ENCODE measurements at regions not wholly inside any gene's neighbourhood (a gene's known extent, or its start where the extent isn't known, plus 50 kb on each side); places are given as distances from the start of the nearest gene placed in this dataset.
"Not testable (repeated sequence)": the region's sequence is repeated elsewhere in the genome, so short reads cannot be mapped to it uniquely, and the experiment has no call there.

DNA sequence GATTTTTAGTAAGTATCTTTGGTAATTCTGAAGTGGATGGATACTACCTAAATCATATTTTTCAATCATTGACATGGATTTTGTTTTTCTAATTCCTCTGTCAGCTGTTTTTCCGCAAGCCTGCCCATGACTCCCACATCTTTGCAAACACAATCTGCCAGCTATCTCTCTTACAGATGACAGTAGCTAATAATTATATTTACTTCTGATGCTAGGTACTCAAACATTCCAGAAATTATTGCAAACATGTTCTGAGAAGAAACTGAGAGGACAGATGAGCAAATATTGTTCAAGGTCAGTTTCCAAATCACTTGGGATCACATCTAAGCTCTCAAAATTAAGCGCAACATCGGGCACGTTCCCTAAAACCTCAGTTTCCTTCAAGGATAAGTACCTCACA is 270.0 kb upstream of the CDH19 start:
- Histone ChIP-seq H3K27me3 (ENCODE audit: control insufficient read depth, insufficient read depth, low read length) (no peaks in the 10 kb centered on the region), H3K4me1 (ENCODE audit: control insufficient read depth, insufficient read depth, low read length) (no peaks in the 10 kb centered on the region), H3K4me3 (ENCODE audit: low read length) (no peak overlapping the region), H3K27ac (ENCODE audit: low read length) (no peak overlapping the region), H3K9me3 (replicated peaks; ENCODE audit: control insufficient read depth, low read depth, low read length) (no peaks in the 10 kb centered on the region), H3K36me3 (ENCODE audit: control insufficient read depth, insufficient read depth, low read length) (no peaks in the 10 kb centered on the region)
- DNase-seq, result no peak
- no CpG with 5 or more reads among the region's 4 CpGs for WGBS (ENCODE audit: insufficient coverage)

- Histone ChIP-seq H3K4me1 (ENCODE audit: control insufficient read depth, insufficient read depth, low read length) (no peaks in the 10 kb centered on the region), H3K4me3 (ENCODE audit: low read length) (no peak overlapping the region), H3K27ac (ENCODE audit: low read length) (no peak overlapping the region), H3K27me3 (ENCODE audit: control insufficient read depth, insufficient read depth, low read length) (no peaks in the 10 kb centered on the region), H3K9me3 (replicated peaks; ENCODE audit: control insufficient read depth, low read depth, low read length) (no peaks in the 10 kb centered on the region), H3K36me3 (ENCODE audit: control insufficient read depth, insufficient read depth, low read length) (no peaks in the 10 kb centered on the region)
- no CpG with 5 or more reads among the region's 1 CpG for whole genome bisulfite sequencing (ENCODE audit: insufficient coverage)
- DNase-seq, result peak; percentile 31
Observed at GRCh38 chr18:66872277-66872676, 268.4 kb upstream of the CDH19 start.

DNA sequence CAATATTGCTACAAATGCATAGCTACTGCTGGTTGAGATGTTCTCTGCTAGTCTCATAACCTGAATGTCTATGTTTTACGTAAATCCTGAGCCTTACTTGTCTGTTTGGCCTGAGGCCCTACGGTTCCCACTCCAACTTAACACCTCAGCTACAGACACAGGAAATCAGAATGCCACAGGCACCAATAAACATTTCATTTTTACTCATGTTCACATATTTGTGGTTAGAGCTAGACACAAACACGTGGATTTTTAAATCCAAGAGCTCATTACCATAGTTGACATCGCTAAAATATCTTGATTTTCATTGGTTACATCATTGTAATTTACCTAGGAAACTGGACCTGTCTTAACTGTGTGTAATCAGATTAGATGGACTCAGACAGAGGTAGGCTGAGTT is 263.8 kb upstream of the CDH19 start:
- Histone ChIP-seq H3K27ac (ENCODE audit: low read length) (no peak overlapping the region), H3K4me1 (ENCODE audit: control insufficient read depth, insufficient read depth, low read length) (no peaks in the 10 kb centered on the region), H3K9me3 (replicated peaks; ENCODE audit: control insufficient read depth, low read depth, low read length) (no peaks in the 10 kb centered on the region), H3K36me3 (ENCODE audit: control insufficient read depth, insufficient read depth, low read length) (no peaks in the 10 kb centered on the region), H3K4me3 (ENCODE audit: low read length) (no peak overlapping the region), H3K27me3 (ENCODE audit: control insufficient read depth, insufficient read depth, low read length) (no peaks in the 10 kb centered on the region)
- DNase-seq, result no peak
- no CpG with 5 or more reads among the region's 4 CpGs for WGBS (ENCODE audit: insufficient coverage)

DNA sequence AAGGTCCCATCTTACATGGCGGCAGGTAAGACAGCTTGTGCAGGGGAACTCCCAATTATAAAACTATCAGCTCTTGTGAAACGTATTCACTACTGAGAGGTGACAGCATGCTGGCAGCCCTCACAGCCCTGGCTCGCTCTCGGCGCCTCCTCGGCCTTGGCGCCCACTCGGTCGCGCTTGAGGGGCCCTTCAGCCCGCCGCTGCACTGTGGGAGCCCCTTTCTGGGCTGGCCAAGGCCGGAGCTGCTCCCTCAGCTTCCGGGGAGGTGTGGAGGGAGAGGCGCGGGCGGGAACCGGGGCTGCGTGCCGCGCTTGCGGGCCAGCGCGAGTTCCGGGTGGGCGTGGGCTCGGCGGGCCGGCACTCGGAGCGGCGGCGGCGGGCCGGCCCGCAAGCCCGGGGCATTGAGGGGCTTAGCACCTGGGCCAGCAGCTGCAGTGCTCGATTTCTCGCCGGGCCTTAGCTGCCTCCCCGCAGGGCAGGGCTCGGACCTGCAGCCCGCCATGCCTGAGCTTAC is 262.6 kb upstream of the CDH19 start:
- H3K4me3 ChIP-seq (ENCODE audit: low read length); H3K36me3 ChIP-seq (ENCODE audit: control insufficient read depth, insufficient read depth, low read length); DNase-seq; H3K9me3 ChIP-seq (replicated peaks; ENCODE audit: control insufficient read depth, low read depth, low read length); H3K27me3 ChIP-seq (ENCODE audit: control insufficient read depth, insufficient read depth, low read length); H3K4me1 ChIP-seq (ENCODE audit: control insufficient read depth, insufficient read depth, low read length); H3K27ac ChIP-seq (ENCODE audit: low read length): not testable (repeated sequence)
- WGBS (ENCODE audit: insufficient coverage), result 96% methylated on average over 29 of the region's 43 CpGs

DNA sequence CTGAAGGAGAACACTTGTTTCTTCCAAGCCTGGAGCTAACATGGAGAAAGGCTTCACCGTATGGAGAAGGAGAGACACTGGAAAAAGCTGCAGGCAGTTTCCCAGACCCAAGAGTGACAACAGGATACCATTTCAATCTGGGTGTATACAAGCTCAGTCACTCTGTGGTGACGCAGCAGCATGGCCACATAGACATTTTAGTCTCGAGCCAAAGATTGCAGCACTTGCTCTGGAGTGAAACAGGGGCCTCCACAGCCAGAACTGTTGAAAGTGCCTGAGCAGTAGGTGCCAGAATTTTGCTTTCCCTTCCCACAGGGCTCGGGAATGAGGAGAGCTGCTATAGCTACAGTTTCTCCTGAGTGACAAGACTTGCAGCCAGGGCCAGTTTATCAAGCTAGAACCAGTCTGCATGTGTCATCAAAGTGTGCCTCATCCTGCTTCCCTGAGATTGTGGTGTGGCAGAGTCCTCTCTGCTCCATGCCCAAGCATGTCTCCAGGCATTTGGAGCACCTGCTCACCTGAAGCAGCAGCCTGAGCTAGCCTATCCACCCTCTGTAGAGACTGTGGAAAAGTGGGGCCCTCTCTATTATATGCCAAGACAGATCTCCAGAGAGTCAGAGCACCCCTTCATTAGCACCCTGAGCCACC is 234.6 kb upstream of the CDH19 start:
- Histone ChIP-seq H3K27me3 (ENCODE audit: control insufficient read depth, insufficient read depth, low read length) (no peaks in the 10 kb centered on the region), H3K4me3 (ENCODE audit: low read length) (no peak overlapping the region), H3K36me3 (ENCODE audit: control insufficient read depth, insufficient read depth, low read length) (no peaks in the 10 kb centered on the region), H3K9me3 (replicated peaks; ENCODE audit: control insufficient read depth, low read depth, low read length) (no peaks in the 10 kb centered on the region), H3K27ac (ENCODE audit: low read length) (no peak overlapping the region), H3K4me1 (ENCODE audit: control insufficient read depth, insufficient read depth, low read length) (no peaks in the 10 kb centered on the region)
- DNase-seq, result no peak
- WGBS (ENCODE audit: insufficient coverage), result 75% methylated on average over 4 of the region's 4 CpGs

GRCh38 chr18:66833646-66834045 is 229.8 kb upstream of the CDH19 start:
- peak; percentile 17 for DNase-seq
- no peaks in the 10 kb centered on the region for H3K4me1 ChIP-seq (ENCODE audit: control insufficient read depth, insufficient read depth, low read length)

GRCh38 chr18:66826211-66826610 is 222.3 kb upstream of the CDH19 start:
- no peaks in the 10 kb centered on the region for H3K36me3 ChIP-seq (ENCODE audit: control insufficient read depth, insufficient read depth, low read length)
- H3K4me1 ChIP-seq (ENCODE audit: control insufficient read depth, insufficient read depth, low read length), result no peaks in the 10 kb centered on the region
- WGBS (ENCODE audit: insufficient coverage), result no CpG with 5 or more reads among the region's 1 CpG
- DNase-seq, result no peak
- no peak overlapping the region for H3K27ac ChIP-seq (ENCODE audit: low read length)
- no peaks in the 10 kb centered on the region for H3K27me3 ChIP-seq (ENCODE audit: control insufficient read depth, insufficient read depth, low read length)
- no peaks in the 10 kb centered on the region for H3K9me3 ChIP-seq (replicated peaks; ENCODE audit: control insufficient read depth, low read depth, low read length)
- no peak overlapping the region for H3K4me3 ChIP-seq (ENCODE audit: low read length)

More at GRCh38 chr18:66833646-66834045, 229.8 kb upstream of the CDH19 start:
- WGBS (ENCODE audit: insufficient coverage), result 64% methylated on average over 2 of the region's 4 CpGs
- Histone ChIP-seq H3K9me3 (replicated peaks; ENCODE audit: control insufficient read depth, low read depth, low read length) (no peaks in the 10 kb centered on the region), H3K4me3 (ENCODE audit: low read length) (no peak overlapping the region), H3K27me3 (ENCODE audit: control insufficient read depth, insufficient read depth, low read length) (no peaks in the 10 kb centered on the region), H3K36me3 (ENCODE audit: control insufficient read depth, insufficient read depth, low read length) (no peaks in the 10 kb centered on the region), H3K27ac (ENCODE audit: low read length) (no peak overlapping the region)

GRCh38 chr18:66825347-66825746 is 221.5 kb upstream of the CDH19 start:
- H3K9me3 ChIP-seq (replicated peaks; ENCODE audit: control insufficient read depth, low read depth, low read length), result no peaks in the 10 kb centered on the region
- no peaks in the 10 kb centered on the region for H3K36me3 ChIP-seq (ENCODE audit: control insufficient read depth, insufficient read depth, low read length)
- H3K4me3 ChIP-seq (ENCODE audit: low read length), result no peak overlapping the region
- WGBS (ENCODE audit: insufficient coverage), result no CpG with 5 or more reads among the region's 3 CpGs
- no peak for DNase-seq
- no peak overlapping the region for H3K27ac ChIP-seq (ENCODE audit: low read length)
- H3K27me3 ChIP-seq (ENCODE audit: control insufficient read depth, insufficient read depth, low read length), result no peaks in the 10 kb centered on the region
- H3K4me1 ChIP-seq (ENCODE audit: control insufficient read depth, insufficient read depth, low read length), result no peaks in the 10 kb centered on the region

DNA sequence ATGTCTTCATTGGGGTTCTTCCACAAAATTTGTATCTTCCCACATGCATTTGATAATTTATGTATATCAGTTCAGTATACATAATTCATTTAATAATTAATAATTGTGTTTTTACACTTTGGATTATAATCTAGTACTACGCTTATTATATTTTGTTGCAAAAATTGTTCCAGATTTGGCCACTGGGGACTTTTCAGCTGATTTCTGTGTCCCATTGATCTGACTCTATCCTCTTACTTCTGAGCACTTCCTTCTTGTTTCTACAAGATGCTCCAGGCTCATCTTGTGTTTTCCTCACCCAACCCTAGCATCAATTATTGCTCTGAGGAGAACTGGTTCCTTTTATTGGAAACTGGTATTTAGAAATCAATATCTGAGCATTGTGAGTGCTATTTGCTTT is 215.3 kb upstream of the CDH19 start:
- no peaks in the 10 kb centered on the region for H3K36me3 ChIP-seq (ENCODE audit: control insufficient read depth, insufficient read depth, low read length)
- H3K9me3 ChIP-seq (replicated peaks; ENCODE audit: control insufficient read depth, low read depth, low read length), result no peaks in the 10 kb centered on the region
- no peak for DNase-seq
- H3K27ac ChIP-seq (ENCODE audit: low read length), result no peak overlapping the region
- H3K27me3 ChIP-seq (ENCODE audit: control insufficient read depth, insufficient read depth, low read length), result no peaks in the 10 kb centered on the region
- no peak overlapping the region for H3K4me3 ChIP-seq (ENCODE audit: low read length)
- H3K4me1 ChIP-seq (ENCODE audit: control insufficient read depth, insufficient read depth, low read length), result no peaks in the 10 kb centered on the region
- WGBS (ENCODE audit: insufficient coverage), result no CpG with 5 or more reads among the region's 1 CpG

DNA sequence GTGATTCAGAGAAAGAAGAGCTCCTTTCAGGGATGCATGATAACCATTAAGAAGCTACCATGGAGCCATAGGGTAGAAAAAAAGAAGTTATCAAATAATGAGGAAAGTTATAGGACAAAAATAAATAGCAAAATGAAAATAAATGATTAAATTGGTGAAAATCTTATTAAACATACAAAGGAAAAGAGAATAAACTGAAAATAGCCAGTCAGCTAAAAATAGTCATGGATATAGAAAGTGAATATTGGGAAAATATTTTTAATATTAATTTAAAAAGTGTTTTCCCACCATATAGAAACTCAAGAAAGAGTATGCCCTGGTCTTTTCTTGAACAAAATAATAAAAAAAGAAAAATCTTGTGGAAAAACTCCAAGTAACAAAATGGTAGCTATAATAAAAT is 209.2 kb upstream of the CDH19 start:
- H3K27ac ChIP-seq (ENCODE audit: low read length), result no peak overlapping the region
- no peaks in the 10 kb centered on the region for H3K36me3 ChIP-seq (ENCODE audit: control insufficient read depth, insufficient read depth, low read length)
- no peaks in the 10 kb centered on the region for H3K27me3 ChIP-seq (ENCODE audit: control insufficient read depth, insufficient read depth, low read length)
- DNase-seq, result no peak
- no peaks in the 10 kb centered on the region for H3K4me1 ChIP-seq (ENCODE audit: control insufficient read depth, insufficient read depth, low read length)
- no peaks in the 10 kb centered on the region for H3K9me3 ChIP-seq (replicated peaks; ENCODE audit: control insufficient read depth, low read depth, low read length)
- no peak overlapping the region for H3K4me3 ChIP-seq (ENCODE audit: low read length)

DNA sequence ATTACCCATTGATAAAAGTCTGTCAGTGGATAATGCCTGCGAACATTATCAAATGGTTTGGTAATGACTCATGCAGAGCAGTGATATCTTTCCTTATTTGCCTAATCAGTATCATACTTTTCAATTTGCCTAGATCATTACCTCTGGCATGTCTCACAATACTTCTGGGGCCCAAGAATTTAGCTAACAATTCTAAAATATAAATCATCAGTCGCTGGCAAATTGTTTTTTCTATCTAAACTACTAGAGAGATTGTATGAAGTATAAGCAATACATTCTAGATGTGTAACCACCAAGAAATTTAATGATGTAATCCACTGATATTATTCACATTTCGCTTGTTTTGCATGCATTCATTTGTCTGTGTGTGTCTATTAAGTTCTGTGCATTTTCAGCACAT is 191.2 kb upstream of the CDH19 start:
- Histone ChIP-seq H3K4me1 (ENCODE audit: control insufficient read depth, insufficient read depth, low read length) (no peaks in the 10 kb centered on the region), H3K36me3 (ENCODE audit: control insufficient read depth, insufficient read depth, low read length) (no peaks in the 10 kb centered on the region), H3K9me3 (replicated peaks; ENCODE audit: control insufficient read depth, low read depth, low read length) (no peaks in the 10 kb centered on the region), H3K4me3 (ENCODE audit: low read length) (no peak overlapping the region), H3K27me3 (ENCODE audit: control insufficient read depth, insufficient read depth, low read length) (no peaks in the 10 kb centered on the region), H3K27ac (ENCODE audit: low read length) (no peak overlapping the region)
- WGBS (ENCODE audit: insufficient coverage), result no CpG with 5 or more reads among the region's 3 CpGs
- DNase-seq, result no peak
